Upper lobe of left lung (tissue), 6 donors: ENCODE measurements at regions not wholly inside any gene's neighbourhood (a gene's known extent, or its start where the extent isn't known, plus 50 kb on each side); places are given as distances from the start of the nearest gene placed in this dataset.
"Not testable (repeated sequence)": the region's sequence is repeated elsewhere in the genome, so short reads cannot be mapped to it uniquely, and the experiment has no call there.

Source experiments
- ATAC-seq, 2 donors: fragments of 200-7000 bp; cut with Tn5 transposase; one replicate each; pipeline ENCODE4 v1.9.1; 2022; ENCODE audit warnings: mild to moderate bottlenecking in 2 of 2, moderate library complexity in 2 of 2; ENCODE audit not compliant: low FRiP score in 2 of 2
- DNase-seq, 2 donors: peaks; one replicate each; pipeline ENCODE4 v3.0.0-alpha.2; 2019 to 2020
- H3K27ac ChIP-seq, 4 donors: fragments of 200-600 bp; sonication (generic); one replicate each; pipeline ENCODE4 v1.5.1; 2016 to 2019
- H3K27me3 ChIP-seq, 4 donors: fragments of 200-600 bp; sonication (generic); one replicate each; pipeline ENCODE4 v1.5.1; 2017 to 2019
- H3K36me3 ChIP-seq, 4 donors: fragments of 200-600 bp; sonication (generic); one replicate each; pipeline ENCODE4 v1.5.1; 2016 to 2019
- H3K4me1 ChIP-seq, 4 donors: fragments of 200-600 bp; sonication (generic); one replicate each; pipeline ENCODE4 v1.5.1; 2018 to 2019
- H3K4me3 ChIP-seq, 4 donors: fragments of 200-600 bp; sonication (generic); one replicate each; pipeline ENCODE4 v1.5.1; 2017 to 2019; ENCODE audit warnings: mild to moderate bottlenecking in 2 of 4, moderate library complexity in 1 of 4
- H3K9me3 ChIP-seq, 4 donors: fragments of 200-600 bp; sonication (generic); one replicate each; pipeline ENCODE4 v1.5.1; 2018 to 2019
- EP300 ChIP-seq, 4 donors: sonication (generic); formaldehyde crosslinking; IDR thresholded peaks; one replicate each; pipeline ENCODE4 v1.5.1; 2017; ENCODE audit warnings: antibody characterized with exemption in 4 of 4, control low read depth in 2 of 4
- POLR2A ChIP-seq, 4 donors: fragments of 450-650 bp; IDR thresholded peaks; one replicate each; pipeline ENCODE4 v1.5.1; 2016 to 2017; ENCODE audit warnings: antibody characterized with exemption in 4 of 4, mild to moderate bottlenecking in 2 of 4
- POLR2AphosphoS5 ChIP-seq, 2 donors: sonication (generic); formaldehyde crosslinking; IDR thresholded peaks; one replicate each; pipeline ENCODE4 v1.5.1; 2017; ENCODE audit warnings: antibody characterized with exemption in 2 of 2
- WGBS, 2 donors: methylation state at CpG; one replicate each; pipeline ENCODE4 v1.1.5; 2017 to 2018; 5-methylcytosine and 5-hydroxymethylcytosine counted together
- TF ChIP-seq, protein P1 (sequence below), 6 experiments: fragments of 450-650 bp in 4 of 6; fragments of 200-600 bp in 2 of 6; sonication (generic) in 2 of 6; IDR thresholded peaks; one replicate each; pipeline ENCODE4 v1.5.1; 2016 to 2019; ENCODE audit warnings: antibody characterized with exemption in 6 of 6
- donor health status: DM: no; HTN: no; CAD: no; lungs with moderate emphysema.
- donor health status: DM: no; HTN: yes; CAD: no; lungs with severe emphysema.

DNA sequence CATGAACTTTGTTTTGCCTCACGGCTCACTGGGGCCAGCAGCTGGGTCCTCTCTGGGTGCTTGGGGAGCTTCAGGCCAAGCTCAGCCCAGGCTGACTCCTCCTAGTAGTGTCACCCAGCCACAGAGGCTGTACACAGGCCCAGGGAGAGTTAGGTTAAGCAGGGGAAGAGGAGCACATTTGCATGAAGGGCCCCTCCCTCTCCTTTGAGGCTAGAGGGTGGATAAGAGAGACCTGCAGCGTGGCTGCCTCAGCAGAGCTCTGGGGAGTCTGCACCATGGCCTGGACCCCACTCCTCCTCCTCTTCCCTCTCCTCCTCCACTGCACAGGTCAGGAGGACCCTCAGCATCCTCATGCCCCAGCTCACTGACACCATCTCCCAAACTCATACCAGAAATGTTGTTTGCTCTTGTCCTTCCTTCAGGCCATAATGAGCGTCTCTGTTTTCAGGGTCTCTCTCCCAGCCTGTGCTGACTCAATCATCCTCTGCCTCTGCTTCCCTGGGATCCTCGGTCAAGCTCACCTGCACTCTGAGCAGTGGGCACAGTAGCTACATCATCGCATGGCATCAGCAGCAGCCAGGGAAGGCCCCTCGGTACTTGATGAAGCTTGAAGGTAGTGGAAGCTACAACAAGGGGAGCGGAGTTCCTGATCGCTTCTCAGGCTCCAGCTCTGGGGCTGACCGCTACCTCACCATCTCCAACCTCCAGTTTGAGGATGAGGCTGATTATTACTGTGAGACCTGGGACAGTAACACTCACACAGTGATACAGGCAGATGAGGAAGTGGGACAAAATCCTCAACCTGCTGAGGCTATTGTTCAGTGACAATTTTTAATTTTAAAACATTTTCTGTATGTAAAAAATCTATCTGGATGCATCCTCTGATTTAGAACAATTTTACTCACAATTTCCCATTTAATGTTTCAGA lies 82.4 kb upstream of the VPREB1 start:
- Histone ChIP-seq H3K36me3 (no peaks in the 10 kb centered on the region), H3K9me3 (no peaks in the 10 kb centered on the region), H3K4me3 (no peak overlapping the region), H3K4me1 (no peaks in the 10 kb centered on the region), H3K27ac (no peak overlapping the region), H3K27me3 (no peaks in the 10 kb centered on the region)
- 78 to 79% methylated on average over 8 to 9 of the region's 9 CpGs for WGBS, 2 donors
- no peak for DNase-seq
- no peak for ATAC-seq
- TF ChIP-seq POLR2AphosphoS5 (IDR thresholded peaks at IDR 0.05), result no peak
- TF ChIP-seq POLR2A (IDR thresholded peaks at IDR 0.05), result no peak
- TF ChIP-seq, protein P1, sequence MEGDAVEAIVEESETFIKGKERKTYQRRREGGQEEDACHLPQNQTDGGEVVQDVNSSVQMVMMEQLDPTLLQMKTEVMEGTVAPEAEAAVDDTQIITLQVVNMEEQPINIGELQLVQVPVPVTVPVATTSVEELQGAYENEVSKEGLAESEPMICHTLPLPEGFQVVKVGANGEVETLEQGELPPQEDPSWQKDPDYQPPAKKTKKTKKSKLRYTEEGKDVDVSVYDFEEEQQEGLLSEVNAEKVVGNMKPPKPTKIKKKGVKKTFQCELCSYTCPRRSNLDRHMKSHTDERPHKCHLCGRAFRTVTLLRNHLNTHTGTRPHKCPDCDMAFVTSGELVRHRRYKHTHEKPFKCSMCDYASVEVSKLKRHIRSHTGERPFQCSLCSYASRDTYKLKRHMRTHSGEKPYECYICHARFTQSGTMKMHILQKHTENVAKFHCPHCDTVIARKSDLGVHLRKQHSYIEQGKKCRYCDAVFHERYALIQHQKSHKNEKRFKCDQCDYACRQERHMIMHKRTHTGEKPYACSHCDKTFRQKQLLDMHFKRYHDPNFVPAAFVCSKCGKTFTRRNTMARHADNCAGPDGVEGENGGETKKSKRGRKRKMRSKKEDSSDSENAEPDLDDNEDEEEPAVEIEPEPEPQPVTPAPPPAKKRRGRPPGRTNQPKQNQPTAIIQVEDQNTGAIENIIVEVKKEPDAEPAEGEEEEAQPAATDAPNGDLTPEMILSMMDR (IDR thresholded peaks at IDR 0.05), result no peak
- no peak for TF ChIP-seq EP300 (IDR thresholded peaks at IDR 0.05)

DNA sequence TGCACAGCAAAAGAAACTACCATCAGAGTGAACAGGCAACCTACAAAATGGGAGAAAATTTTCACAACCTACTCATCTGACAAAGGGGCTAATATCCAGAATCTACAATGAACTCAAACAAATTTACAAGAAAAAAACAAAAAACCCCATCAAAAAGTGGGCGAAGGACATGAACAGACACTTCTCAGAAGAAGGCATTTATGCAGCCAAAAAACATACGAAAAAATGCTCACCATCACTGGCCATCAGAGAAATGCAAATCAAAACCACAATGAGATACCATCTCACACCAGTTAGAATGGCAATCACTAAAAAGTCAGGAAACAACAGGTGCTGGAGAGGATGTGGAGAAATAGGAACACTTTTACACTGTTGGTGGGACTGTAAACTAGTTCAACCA lies 83.8 kb upstream of the VPREB1 start:
- not testable (repeated sequence) for H3K27ac ChIP-seq, H3K4me3 ChIP-seq, ATAC-seq, H3K9me3 ChIP-seq, DNase-seq, H3K36me3 ChIP-seq, H3K27me3 ChIP-seq, H3K4me1 ChIP-seq
- WGBS, 2 donors, result 67 to 72% methylated on average over 1 to 2 of the region's 2 CpGs

DNA sequence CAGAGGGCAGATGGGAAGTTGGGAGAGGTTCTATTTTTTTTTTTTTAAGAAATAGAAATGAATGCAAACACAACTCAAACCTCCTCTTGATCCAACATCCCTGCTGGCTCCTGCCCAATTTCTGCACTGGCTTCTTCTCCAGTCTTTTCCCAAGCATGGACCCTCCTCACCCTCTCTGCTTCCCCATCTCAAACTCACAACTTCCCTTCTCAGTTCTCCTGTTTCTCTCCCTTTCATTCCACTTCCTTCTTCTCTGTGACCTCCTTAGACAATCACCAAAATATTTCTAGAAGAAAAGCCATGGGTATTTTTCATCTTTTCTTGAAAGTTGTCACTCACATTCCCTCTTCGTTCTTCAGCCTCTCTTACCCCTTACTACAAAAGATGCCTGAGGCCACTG lies 85.2 kb upstream of the VPREB1 start:
- TF ChIP-seq POLR2A (IDR thresholded peaks at IDR 0.05), result no peak
- no peak for TF ChIP-seq POLR2AphosphoS5 (IDR thresholded peaks at IDR 0.05)

DNA sequence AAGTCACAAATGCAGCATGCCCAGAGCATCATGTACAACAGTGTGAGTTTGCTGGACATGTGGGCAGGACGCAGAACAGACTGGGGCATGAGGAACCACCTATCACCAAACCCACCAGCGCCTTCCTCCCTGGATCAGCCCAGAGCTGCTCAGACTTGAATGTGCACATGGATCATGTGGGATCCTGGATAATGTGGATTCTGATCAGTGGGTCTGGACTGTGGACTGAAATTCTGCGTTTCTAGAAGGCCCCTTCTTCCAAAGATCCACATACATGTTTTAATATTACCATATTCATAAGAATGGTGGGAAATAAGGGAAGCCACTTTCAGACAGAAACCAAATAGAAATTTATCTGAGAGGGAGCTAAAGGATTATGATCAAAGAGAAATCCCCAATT lies 85.6 kb upstream of the VPREB1 start:
- Histone ChIP-seq H3K36me3 (no peaks in the 10 kb centered on the region), H3K4me3 (no peak overlapping the region), H3K4me1 (peaks cover 0 to 6% (median 0%) of the 10 kb centered on the region in 4 donors), H3K27ac (no peak overlapping the region), H3K27me3 (no peaks in the 10 kb centered on the region), H3K9me3 (no peaks in the 10 kb centered on the region)
- 13 to 52% methylated on average over 1 to 2 of the region's 3 CpGs for WGBS, 2 donors
- ATAC-seq (no peak), DNase-seq (no peak)
- TF ChIP-seq POLR2A (IDR thresholded peaks at IDR 0.05), result no peak
- TF ChIP-seq POLR2AphosphoS5 (IDR thresholded peaks at IDR 0.05), result no peak
- TF ChIP-seq, protein P1 (IDR thresholded peaks at IDR 0.05), result no peak
- no peak for TF ChIP-seq EP300 (IDR thresholded peaks at IDR 0.05)

More for the DNA sequence above, 85.2 kb upstream of the VPREB1 start:
- no peak overlapping the region for H3K4me3 ChIP-seq
- WGBS, 2 donors, result 46 to 70% methylated on average over 1 of the region's 1 CpG
- ATAC-seq (no peak), DNase-seq (no peak)
- H3K27me3 ChIP-seq, result no peaks in the 10 kb centered on the region
- no peak overlapping the region for H3K27ac ChIP-seq
- H3K36me3 ChIP-seq, result no peaks in the 10 kb centered on the region
- no peaks in the 10 kb centered on the region for H3K9me3 ChIP-seq
- peaks cover 0 to 6% (median 0%) of the 10 kb centered on the region in 4 donors for H3K4me1 ChIP-seq

DNA sequence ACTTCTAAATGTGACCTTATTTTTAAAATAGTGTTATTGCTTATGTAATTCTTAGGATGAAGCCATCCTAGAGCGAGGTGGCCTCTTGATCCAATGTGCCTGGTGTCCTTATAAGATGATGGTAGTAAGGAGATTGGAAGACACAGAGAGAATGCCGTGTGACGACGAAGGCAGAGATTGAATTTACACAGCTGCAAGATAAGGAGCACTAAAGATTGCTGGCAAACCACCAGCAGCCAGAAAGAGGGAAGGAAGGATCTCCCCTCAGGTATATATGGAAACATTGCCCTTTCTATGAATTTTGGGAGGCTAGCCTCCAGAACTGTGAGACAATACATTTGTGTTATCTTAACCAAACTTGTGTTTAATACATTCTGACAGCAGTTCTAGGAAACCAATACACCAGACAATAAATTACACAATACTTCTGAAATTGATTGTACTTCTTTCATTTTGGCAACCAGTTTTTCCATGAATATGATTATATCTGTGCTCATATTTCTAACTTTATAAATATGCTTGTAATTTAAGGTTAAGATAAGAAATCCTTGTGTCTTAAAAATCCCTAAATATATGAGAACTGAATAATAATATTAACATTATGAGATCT lies 86.3 kb upstream of the VPREB1 start:
- Histone ChIP-seq H3K4me3 (no peak overlapping the region), H3K27ac (no peak overlapping the region), H3K4me1 (peaks cover 0 to 6% (median 0%) of the 10 kb centered on the region in 4 donors), H3K36me3 (no peaks in the 10 kb centered on the region), H3K9me3 (no peaks in the 10 kb centered on the region), H3K27me3 (no peaks in the 10 kb centered on the region)
- no peak for DNase-seq
- 69% methylated on average over 4 of the region's 4 CpGs for WGBS, 2 donors
- TF ChIP-seq POLR2A (IDR thresholded peaks at IDR 0.05) (no peak), POLR2AphosphoS5 (IDR thresholded peaks at IDR 0.05) (no peak), EP300 (IDR thresholded peaks at IDR 0.05) (no peak)
- TF ChIP-seq, protein P1 (IDR thresholded peaks at IDR 0.05), result no peak
- no peak for ATAC-seq
